DND-41 (cell line): ENCODE measurements at regions not wholly inside any gene's neighbourhood (a gene's known extent, or its start where the extent isn't known, plus 50 kb on each side); places are given as distances from the start of the nearest gene placed in this dataset.
"Not testable (repeated sequence)": the region's sequence is repeated elsewhere in the genome, so short reads cannot be mapped to it uniquely, and the experiment has no call there.

Source experiments
- ATAC-seq: fragments of 200-7000 bp; cut with Tn5 transposase; 3 replicates; pipeline ENCODE4 v1.9.1; 2021; ENCODE audit warnings: low read depth; ENCODE audit not compliant: insufficient read depth
- DNase-seq: peaks from one replicate; pipeline ENCODE4 v3.0.0-alpha.2; 2020
- H2AFZ ChIP-seq: 2 replicates; pipeline ENCODE4 v1.6.0; 2012; ENCODE audit warnings: low read depth, low read length
- H3K27ac ChIP-seq: 2 replicates; pipeline ENCODE4 v1.5.1; 2012; ENCODE audit warnings: low read length, inconsistent platforms
- H3K27me3 ChIP-seq: fragments of 200-600 bp; sonication (generic); 2 replicates; pipeline ENCODE4 v1.6.0; 2012; ENCODE audit warnings: low read length, mild to moderate bottlenecking, inconsistent platforms; ENCODE audit not compliant: insufficient read depth, poor library complexity
- H3K36me3 ChIP-seq: 2 replicates; pipeline ENCODE4 v1.5.1; 2012; ENCODE audit warnings: low read length, inconsistent platforms; ENCODE audit not compliant: insufficient read depth
- H3K4me1 ChIP-seq: 2 replicates; pipeline ENCODE4 v1.5.1; 2012; ENCODE audit warnings: mild to moderate bottlenecking, low read length; ENCODE audit not compliant: insufficient read depth
- H3K4me2 ChIP-seq: 2 replicates; pipeline ENCODE4 v1.6.0; 2012; ENCODE audit warnings: mild to moderate bottlenecking, moderate library complexity, low read length, inconsistent platforms; ENCODE audit not compliant: insufficient read depth
- H3K4me3 ChIP-seq, 2 experiments: fragments of 200-600 bp in 1 of 2; shearing (Covaris generic) in 1 of 2; 2 replicates each; pipeline ENCODE4 v1.5.1; 2012 to 2016; ENCODE audit warnings: inconsistent platforms in 2 of 2, low read length in 2 of 2, mild to moderate bottlenecking in 2 of 2, low read depth in 1 of 2, moderate library complexity in 1 of 2
- H3K79me2 ChIP-seq: 2 replicates; pipeline ENCODE4 v1.6.0; 2012; ENCODE audit warnings: low read length, inconsistent platforms; ENCODE audit not compliant: insufficient read depth
- H3K9ac ChIP-seq: 2 replicates; pipeline ENCODE4 v1.6.0; 2012; ENCODE audit warnings: low read depth, mild to moderate bottlenecking, inconsistent platforms, low read length, moderate library complexity
- H3K9me3 ChIP-seq: 2 replicates; pipeline ENCODE4 v1.5.1; 2012; ENCODE audit warnings: low read length, moderate library complexity, mild to moderate bottlenecking, inconsistent platforms; ENCODE audit not compliant: insufficient read depth, severe bottlenecking
- H4K20me1 ChIP-seq: 2 replicates; pipeline ENCODE4 v1.6.0; 2012; ENCODE audit warnings: low read length; ENCODE audit not compliant: insufficient read depth
- EZH2 ChIP-seq: IDR thresholded peaks from 3 replicates; pipeline ENCODE4 v1.6.1; 2012; ENCODE audit warnings: borderline replicate concordance, low read depth, mild to moderate bottlenecking, moderate library complexity, low read length, inconsistent platforms; ENCODE audit not compliant: severe bottlenecking
- TF ChIP-seq, protein P1 (sequence below): IDR thresholded peaks from 2 replicates; pipeline ENCODE4 v1.5.1; 2012; ENCODE audit warnings: borderline replicate concordance, low read length, moderate library complexity, mild to moderate bottlenecking; ENCODE audit not compliant: poor library complexity, severe bottlenecking; ENCODE audit errors: extremely low read depth

DNA sequence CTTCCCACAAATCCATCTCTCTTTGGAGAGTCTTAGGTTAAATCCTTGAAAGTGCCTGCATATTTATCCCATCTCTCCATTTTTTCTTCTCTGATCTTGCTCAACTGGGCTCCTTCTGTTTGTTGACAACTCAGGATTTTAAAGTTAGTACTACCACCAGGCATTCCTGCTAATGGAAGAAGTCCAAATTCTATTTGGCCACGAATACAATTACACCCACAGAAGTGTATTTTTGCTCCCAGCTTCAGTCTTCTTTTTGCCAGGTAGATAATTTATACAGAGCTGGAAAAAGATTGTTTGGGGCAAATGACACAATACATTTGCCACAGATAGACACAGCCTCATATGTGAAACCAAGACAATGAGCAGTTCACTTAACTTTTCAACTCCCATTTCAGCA lies 74.8 kb downstream of the CETN3 start:
- no peaks in the 10 kb centered on the region for H3K27me3 ChIP-seq
- no peaks in the 10 kb centered on the region for H3K9me3 ChIP-seq
- ATAC-seq (no peak), DNase-seq (no peak)
- H3K4me2 ChIP-seq: no peak overlapping the region
- TF ChIP-seq, protein P1, sequence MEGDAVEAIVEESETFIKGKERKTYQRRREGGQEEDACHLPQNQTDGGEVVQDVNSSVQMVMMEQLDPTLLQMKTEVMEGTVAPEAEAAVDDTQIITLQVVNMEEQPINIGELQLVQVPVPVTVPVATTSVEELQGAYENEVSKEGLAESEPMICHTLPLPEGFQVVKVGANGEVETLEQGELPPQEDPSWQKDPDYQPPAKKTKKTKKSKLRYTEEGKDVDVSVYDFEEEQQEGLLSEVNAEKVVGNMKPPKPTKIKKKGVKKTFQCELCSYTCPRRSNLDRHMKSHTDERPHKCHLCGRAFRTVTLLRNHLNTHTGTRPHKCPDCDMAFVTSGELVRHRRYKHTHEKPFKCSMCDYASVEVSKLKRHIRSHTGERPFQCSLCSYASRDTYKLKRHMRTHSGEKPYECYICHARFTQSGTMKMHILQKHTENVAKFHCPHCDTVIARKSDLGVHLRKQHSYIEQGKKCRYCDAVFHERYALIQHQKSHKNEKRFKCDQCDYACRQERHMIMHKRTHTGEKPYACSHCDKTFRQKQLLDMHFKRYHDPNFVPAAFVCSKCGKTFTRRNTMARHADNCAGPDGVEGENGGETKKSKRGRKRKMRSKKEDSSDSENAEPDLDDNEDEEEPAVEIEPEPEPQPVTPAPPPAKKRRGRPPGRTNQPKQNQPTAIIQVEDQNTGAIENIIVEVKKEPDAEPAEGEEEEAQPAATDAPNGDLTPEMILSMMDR: no peak
- TF ChIP-seq EZH2: no peak
- no peak overlapping the region for H2AFZ ChIP-seq
- no peaks in the 10 kb centered on the region for H3K79me2 ChIP-seq
- no peak overlapping the region for H3K9ac ChIP-seq
- no peak overlapping the region for H3K4me3 ChIP-seq
- H4K20me1 ChIP-seq: no peaks in the 10 kb centered on the region
- no peaks in the 10 kb centered on the region for H3K4me1 ChIP-seq
- no peaks in the 10 kb centered on the region for H3K36me3 ChIP-seq
- no peak overlapping the region for H3K27ac ChIP-seq

DNA sequence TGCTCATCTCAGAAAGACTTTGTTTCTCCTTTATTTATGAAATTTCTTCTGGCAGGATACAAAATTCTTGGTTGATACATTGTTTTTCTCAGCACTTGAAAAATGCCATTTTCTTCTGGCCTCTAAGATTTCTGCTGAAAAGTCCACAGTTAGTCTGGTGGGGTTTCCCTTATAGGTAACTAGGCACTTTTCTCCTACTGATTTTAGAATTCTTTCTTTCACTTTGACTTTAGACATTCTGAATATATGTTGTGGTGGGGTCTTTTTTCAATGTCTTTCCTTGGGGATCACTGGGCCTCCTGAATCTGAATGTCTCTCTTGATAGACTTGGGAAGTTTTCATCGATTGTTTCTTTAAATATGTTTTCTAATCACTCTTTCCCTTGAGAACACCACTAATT lies 79.6 kb downstream of the CETN3 start:
- DNase-seq (no peak), ATAC-seq (no peak)
- TF ChIP-seq EZH2: no peak
- TF ChIP-seq, protein P1: no peak
- no peaks in the 10 kb centered on the region for H4K20me1 ChIP-seq
- no peak overlapping the region for H2AFZ ChIP-seq
- H3K4me1 ChIP-seq: no peaks in the 10 kb centered on the region
- H3K4me3 ChIP-seq: no peak overlapping the region
- H3K36me3 ChIP-seq: no peaks in the 10 kb centered on the region
- H3K9ac ChIP-seq: no peak overlapping the region
- H3K9me3 ChIP-seq: no peaks in the 10 kb centered on the region
- no peaks in the 10 kb centered on the region for H3K27me3 ChIP-seq
- H3K4me2 ChIP-seq: no peak overlapping the region
- no peaks in the 10 kb centered on the region for H3K79me2 ChIP-seq
- no peak overlapping the region for H3K27ac ChIP-seq

DNA sequence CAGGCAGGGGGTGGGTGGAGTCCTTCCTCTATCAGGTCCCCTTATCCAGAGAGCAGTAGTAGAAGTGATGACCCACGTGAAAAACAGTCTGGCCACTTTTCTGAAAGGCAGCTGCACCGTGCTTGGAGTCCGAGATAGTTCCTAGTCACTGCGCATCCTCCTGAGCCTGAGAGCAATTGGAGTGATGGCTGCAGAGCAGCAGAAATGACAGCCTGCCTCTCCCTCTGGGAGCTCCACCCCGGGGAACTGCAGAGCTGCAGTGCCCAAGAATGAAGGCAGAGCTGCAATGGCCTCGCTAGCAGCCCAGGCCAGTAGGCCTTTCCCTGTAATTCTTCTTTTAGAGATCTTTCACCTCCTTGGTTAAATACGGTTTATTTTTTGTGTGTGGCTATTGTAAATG lies 82.6 kb downstream of the CETN3 start:
- Histone ChIP-seq H3K9me3 (no peaks in the 10 kb centered on the region), H3K9ac (no peak overlapping the region), H3K79me2 (no peaks in the 10 kb centered on the region), H3K4me1 (no peaks in the 10 kb centered on the region), H3K36me3 (no peaks in the 10 kb centered on the region), H3K4me3 (no peak overlapping the region), H2AFZ (no peak overlapping the region), H4K20me1 (no peaks in the 10 kb centered on the region), H3K27ac (no peak overlapping the region), H3K4me2 (no peak overlapping the region), H3K27me3 (no peaks in the 10 kb centered on the region)
- no peak for TF ChIP-seq EZH2
- TF ChIP-seq, protein P1: no peak
- DNase-seq (no peak), ATAC-seq (no peak)

DNA sequence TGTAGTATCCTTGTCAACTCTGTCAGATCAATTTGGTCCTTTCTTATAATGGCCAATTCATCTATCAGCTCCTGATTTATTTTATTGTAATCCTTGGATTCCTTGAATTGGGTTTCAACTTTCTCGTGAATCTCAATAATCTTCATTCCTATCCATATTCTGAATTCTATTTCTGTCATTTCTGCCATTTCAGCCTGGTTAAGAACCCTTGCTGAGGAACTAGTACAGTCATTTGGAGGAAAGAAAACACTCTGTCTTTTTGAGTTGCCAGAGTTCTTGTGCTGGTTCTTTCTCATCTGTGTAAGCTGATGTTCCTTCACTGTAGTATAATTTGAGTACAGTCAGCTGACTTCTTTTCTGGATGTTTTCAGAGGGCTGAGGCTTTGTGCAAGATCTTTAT lies 84.5 kb downstream of the CETN3 start:
- no peaks in the 10 kb centered on the region for H3K9me3 ChIP-seq
- H3K79me2 ChIP-seq: no peaks in the 10 kb centered on the region
- no peak overlapping the region for H3K9ac ChIP-seq
- no peaks in the 10 kb centered on the region for H3K4me1 ChIP-seq
- TF ChIP-seq EZH2: no peak
- TF ChIP-seq, protein P1: no peak
- DNase-seq: no peak
- no peaks in the 10 kb centered on the region for H4K20me1 ChIP-seq
- no peak overlapping the region for H3K4me3 ChIP-seq
- no peak for ATAC-seq
- H3K36me3 ChIP-seq: no peaks in the 10 kb centered on the region
- no peak overlapping the region for H2AFZ ChIP-seq
- no peak overlapping the region for H3K4me2 ChIP-seq
- H3K27ac ChIP-seq: no peak overlapping the region
- no peaks in the 10 kb centered on the region for H3K27me3 ChIP-seq

DNA sequence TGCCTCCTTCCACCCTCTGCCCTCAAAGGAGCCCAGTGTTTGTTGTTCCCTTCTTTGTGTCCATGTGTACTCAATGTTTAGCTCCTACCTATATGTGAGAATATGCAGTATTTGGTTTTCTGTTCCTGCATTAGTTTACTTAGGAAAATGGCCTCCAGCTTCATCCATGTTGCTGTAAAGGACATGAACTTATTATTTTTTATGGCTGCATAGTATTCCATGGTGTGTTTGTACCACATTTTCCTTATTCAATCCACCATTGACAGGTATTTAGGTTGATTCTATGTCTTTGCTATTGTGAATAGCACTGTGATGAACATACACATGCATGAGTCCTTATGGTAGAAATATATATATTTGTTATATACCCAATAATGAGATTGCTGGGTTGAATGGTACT lies 89.2 kb downstream of the CETN3 start:
- not testable (repeated sequence) for H3K27ac ChIP-seq, H3K4me3 ChIP-seq, DNase-seq, ATAC-seq, H3K79me2 ChIP-seq, H3K9ac ChIP-seq, H3K27me3 ChIP-seq, H4K20me1 ChIP-seq, H3K36me3 ChIP-seq, H3K4me2 ChIP-seq, H3K4me1 ChIP-seq, H2AFZ ChIP-seq, H3K9me3 ChIP-seq
